Heart left ventricle (tissue), 13 donors: ENCODE measurements at regions not wholly inside any gene's neighbourhood (a gene's known extent, or its start where the extent isn't known, plus 50 kb on each side); places are given as distances from the start of the nearest gene placed in this dataset.

ENCODE experiments used
- CTCF ChIP-seq, 12 donors: fragments of 200-600 bp; sonication (generic) in 4 of 12; IDR thresholded peaks; one replicate each; pipeline versions ENCODE4 v1.5.0 to v1.8.0; 2018 to 2022; ENCODE audit warnings: antibody characterized with exemption in 12 of 12, mild to moderate bottlenecking in 5 of 12
- POLR2A ChIP-seq, 2 donors: fragments of 450-650 bp; IDR thresholded peaks; one replicate each; pipeline ENCODE4 v1.6.1; 2017; ENCODE audit warnings: antibody characterized with exemption in 2 of 2, mild to moderate bottlenecking in 2 of 2, moderate library complexity in 2 of 2
- donor health status: ischemic (EF 13 %, LVEDD 7.1; RV severe dilation, severe dysfunction).
- donor health status: DM: no; HTN: yes; CAD: no.
- donor health status: DM: no; HTN: no; CAD: no.
- donor health status: ischemic (EF 25% LVEDD 6.9; RV normal size, moderate dysfunction).
- donor health status: ischemic (EF 25% LVEDD 5.7; RV mildly dilated, moderate dysfunction).
- donor health status: ischemic (EF 35%, LVEDD 5.7; RV mildly dilated, moderate dysfunction).
- donor health status: nonischemic (EF 11% LVEDD 7.7; RV severe dilation, severe dysfunction).
- donor health status: DM: yes; HTN: yes; CAD: no.
- donor health status: PGD.
- donor health status: ischemic (EF 29% LVEDD 5.4; RV normal size, mild dysfunction).
- donor health status: nonischemic (EF 23%, LVEDD 6.1; RV moderate dilation, normal function).

- TF ChIP-seq POLR2A (IDR thresholded peaks at IDR 0.05), result no peak
- TF ChIP-seq CTCF (IDR thresholded peaks at IDR 0.05), result no peak
Measured at GRCh38 chr4:79223993-79224776, 101.7 kb downstream of the NAA11 start.
